ENCODE measurements at regions not wholly inside any gene's neighbourhood (a gene's known extent, or its start where the extent isn't known, plus 50 kb on each side); places are given as distances from the start of the nearest gene placed in this dataset.
"Not testable (repeated sequence)": the region's sequence is repeated elsewhere in the genome, so short reads cannot be mapped to it uniquely, and the experiment has no call there.

DNA sequence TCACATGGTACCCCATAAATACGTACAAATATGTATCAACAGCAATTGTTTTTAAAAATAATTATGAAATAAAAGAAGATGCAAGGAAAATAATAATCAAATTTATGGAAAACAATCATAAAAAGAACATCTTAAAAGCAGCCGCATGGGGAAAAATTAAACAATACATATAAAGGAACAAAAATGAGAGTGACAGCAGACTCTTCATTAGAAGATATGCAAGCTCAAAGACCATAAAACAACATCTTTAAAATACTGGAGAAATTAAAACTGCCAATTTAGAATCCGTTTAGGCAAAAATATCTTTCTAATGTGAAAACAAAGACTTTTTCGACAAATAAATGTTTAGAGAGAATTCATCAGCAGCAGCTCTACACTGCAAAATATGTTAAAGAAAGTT, 190.6 kb upstream of the C11orf58 start:
- no peak overlapping the region for H3K27ac ChIP-seq (ENCODE audit: low read depth in 2 of 2, low read length in 1 of 2)
- H3K4me3 ChIP-seq (ENCODE audit: low read depth in 1 of 2, low read length in 2 of 2), result no peak overlapping the region
- peaks cover 0 to 3% of the 10 kb centered on the region in 2 donors for H3K9me3 ChIP-seq (ENCODE audit: control insufficient read depth in 2 of 2, insufficient read depth in 1 of 2, low read depth in 1 of 2, low read length in 1 of 2)
- no peaks in the 10 kb centered on the region for H3K36me3 ChIP-seq (ENCODE audit: control insufficient read depth in 2 of 2, insufficient read depth in 2 of 2, low read length in 1 of 2)
- H3K4me1 ChIP-seq (ENCODE audit: control insufficient read depth in 2 of 2, insufficient read depth in 2 of 2, low read length in 1 of 2), result no peaks in the 10 kb centered on the region
- WGBS, 2 donors, result 92 to 95% methylated on average over 4 of the region's 4 CpGs
- no peaks in the 10 kb centered on the region for H3K27me3 ChIP-seq (ENCODE audit: control insufficient read depth in 1 of 2, insufficient read depth in 2 of 2, low read length in 2 of 2)

DNA sequence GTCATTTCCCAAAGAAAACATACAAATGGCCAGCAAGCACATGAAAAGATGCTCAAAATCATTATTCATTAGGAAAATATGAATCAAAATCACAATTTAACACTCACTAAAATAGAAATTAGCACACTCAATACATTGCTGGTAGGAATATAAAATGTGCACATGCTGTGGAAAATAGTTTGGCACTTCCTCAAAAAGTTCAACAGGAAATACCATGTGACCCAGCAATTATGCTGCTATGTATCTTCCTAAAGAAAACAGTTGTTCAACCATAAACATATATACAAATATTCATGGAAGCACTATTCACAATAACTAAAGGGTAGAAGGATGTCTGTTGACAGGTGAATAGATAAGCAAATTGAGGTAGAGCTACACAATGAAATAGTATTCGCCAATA, 187.3 kb upstream of the SOX6 start:
- Histone ChIP-seq H3K4me3 (ENCODE audit: low read depth in 1 of 2, low read length in 2 of 2) (no peak overlapping the region), H3K27ac (ENCODE audit: low read depth in 2 of 2, low read length in 1 of 2) (no peak overlapping the region), H3K27me3 (ENCODE audit: control insufficient read depth in 1 of 2, insufficient read depth in 2 of 2, low read length in 2 of 2) (no peaks in the 10 kb centered on the region), H3K9me3 (ENCODE audit: control insufficient read depth in 2 of 2, insufficient read depth in 1 of 2, low read depth in 1 of 2, low read length in 1 of 2) (peaks cover 0 to 3% of the 10 kb centered on the region in 2 donors), H3K4me1 (ENCODE audit: control insufficient read depth in 2 of 2, insufficient read depth in 2 of 2, low read length in 1 of 2) (no peaks in the 10 kb centered on the region), H3K36me3 (ENCODE audit: control insufficient read depth in 2 of 2, insufficient read depth in 2 of 2, low read length in 1 of 2) (no peaks in the 10 kb centered on the region)
- 95% methylated on average over 1 of the region's 1 CpG for WGBS, 2 donors

DNA sequence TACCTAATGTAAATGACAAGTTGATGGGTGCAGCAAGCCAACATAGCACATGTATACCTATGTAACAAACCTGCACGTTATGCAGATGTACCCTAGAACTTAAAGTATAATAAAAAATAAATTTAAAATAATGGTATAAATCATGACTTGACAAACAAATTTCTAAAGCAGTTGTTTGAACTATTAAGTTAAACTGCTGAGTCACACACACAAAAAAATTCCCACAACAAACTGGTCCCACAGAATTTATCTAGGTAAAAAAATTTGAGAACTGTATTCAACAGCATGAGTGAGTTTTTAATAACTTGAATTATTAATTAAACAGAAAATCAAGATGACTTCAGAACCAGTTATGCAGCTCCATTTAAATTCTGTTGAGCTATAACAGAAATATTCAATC, 186.0 kb upstream of the SOX6 start:
- Histone ChIP-seq H3K27me3 (ENCODE audit: control insufficient read depth in 1 of 2, insufficient read depth in 2 of 2, low read length in 2 of 2) (no peaks in the 10 kb centered on the region), H3K4me3 (ENCODE audit: low read depth in 1 of 2, low read length in 2 of 2) (no peak overlapping the region), H3K4me1 (ENCODE audit: control insufficient read depth in 2 of 2, insufficient read depth in 2 of 2, low read length in 1 of 2) (no peaks in the 10 kb centered on the region), H3K27ac (ENCODE audit: low read depth in 2 of 2, low read length in 1 of 2) (no peak overlapping the region), H3K36me3 (ENCODE audit: control insufficient read depth in 2 of 2, insufficient read depth in 2 of 2, low read length in 1 of 2) (no peaks in the 10 kb centered on the region), H3K9me3 (ENCODE audit: control insufficient read depth in 2 of 2, insufficient read depth in 1 of 2, low read depth in 1 of 2, low read length in 1 of 2) (peaks cover 0 to 3% of the 10 kb centered on the region in 2 donors)
- 91 to 97% methylated on average over 1 of the region's 1 CpG for WGBS, 2 donors

DNA sequence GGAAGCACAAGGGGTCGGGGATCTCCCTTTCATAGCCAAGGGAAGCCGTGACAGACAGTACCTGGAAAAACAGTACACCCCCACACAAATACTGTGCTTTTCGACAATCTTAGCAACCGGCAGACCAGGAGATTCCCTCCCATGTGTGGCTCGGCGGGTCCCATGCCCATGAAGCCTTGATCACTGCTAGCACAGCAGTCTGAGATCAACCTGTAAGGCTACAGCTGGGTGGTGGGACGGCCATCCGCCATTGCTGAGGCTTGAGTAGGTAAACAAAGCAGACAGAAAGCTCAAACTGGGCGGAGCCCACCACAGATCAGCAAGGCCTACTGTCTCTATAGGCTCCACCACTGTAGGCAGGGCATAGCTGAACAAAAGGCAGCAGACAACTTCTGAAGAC, 180.2 kb upstream of the SOX6 start:
- H3K36me3 ChIP-seq (ENCODE audit: control insufficient read depth in 2 of 2, insufficient read depth in 2 of 2, low read length in 1 of 2), result no peaks in the 10 kb centered on the region
- H3K27me3 ChIP-seq (ENCODE audit: control insufficient read depth in 1 of 2, insufficient read depth in 2 of 2, low read length in 2 of 2), result no peaks in the 10 kb centered on the region
- no peak overlapping the region for H3K4me3 ChIP-seq (ENCODE audit: low read depth in 1 of 2, low read length in 2 of 2)
- H3K4me1 ChIP-seq (ENCODE audit: control insufficient read depth in 2 of 2, insufficient read depth in 2 of 2, low read length in 1 of 2), result no peaks in the 10 kb centered on the region
- 92 to 96% methylated on average over 9 of the region's 9 CpGs for WGBS, 2 donors
- H3K27ac ChIP-seq (ENCODE audit: low read depth in 2 of 2, low read length in 1 of 2), result no peak overlapping the region
- no peaks in the 10 kb centered on the region for H3K9me3 ChIP-seq (ENCODE audit: control insufficient read depth in 2 of 2, insufficient read depth in 1 of 2, low read depth in 1 of 2, low read length in 1 of 2)

DNA sequence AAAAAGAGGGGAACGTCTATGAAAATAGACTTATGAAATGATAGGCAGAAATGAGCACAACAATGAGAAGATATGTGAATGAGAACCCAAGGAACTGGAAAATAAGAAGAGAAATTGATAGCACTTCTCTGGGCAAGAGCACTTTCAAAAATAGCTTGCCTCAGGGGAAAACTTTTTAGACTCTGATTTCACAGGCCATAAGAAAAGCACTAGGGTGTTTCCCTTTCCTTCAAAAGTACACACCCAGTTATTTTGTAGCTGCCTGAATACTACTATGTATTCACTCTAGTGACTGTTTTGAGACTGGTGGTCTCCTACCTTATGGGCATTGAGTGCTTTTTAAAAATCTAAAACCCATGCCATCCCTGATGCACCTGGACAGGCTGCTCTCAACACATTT, 172.3 kb upstream of the SOX6 start:
- no peaks in the 10 kb centered on the region for H3K36me3 ChIP-seq (ENCODE audit: control insufficient read depth in 2 of 2, insufficient read depth in 2 of 2, low read length in 1 of 2)
- 36 to 43% methylated on average over 1 of the region's 1 CpG for WGBS, 2 donors

DNA sequence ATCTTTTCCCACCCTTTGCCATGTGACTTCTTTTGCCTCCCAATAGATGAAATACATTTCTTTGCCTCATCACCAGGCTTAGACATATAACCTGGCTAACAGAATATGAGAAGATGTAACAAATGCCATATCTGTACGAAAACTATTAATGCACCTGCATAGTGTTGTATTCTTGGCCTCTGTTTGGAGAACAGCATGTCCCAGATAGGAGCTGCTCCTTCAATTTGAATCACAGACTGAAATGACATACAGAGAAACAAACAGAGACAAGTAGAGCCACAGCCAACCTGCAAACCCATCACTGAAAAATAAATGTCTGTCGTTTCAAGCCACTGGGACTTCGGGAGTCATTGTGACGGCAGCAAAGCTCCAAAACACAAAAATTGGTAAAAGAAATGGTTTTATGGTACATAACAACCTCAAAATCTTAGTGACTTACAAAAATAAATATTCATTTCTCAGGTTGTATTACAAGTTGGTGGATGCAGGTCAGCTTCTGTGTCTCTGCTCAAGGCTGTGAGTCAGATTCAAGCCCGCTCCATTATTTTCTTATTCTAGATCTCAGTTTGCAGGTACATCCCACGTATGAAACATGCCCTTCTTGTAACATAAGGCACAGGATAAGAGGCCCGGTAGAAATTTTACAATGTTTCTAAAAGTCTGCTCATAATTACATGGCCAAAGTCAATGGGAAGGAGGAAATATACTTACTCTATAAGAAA, 171.3 kb upstream of the SOX6 start:
- H3K9me3 ChIP-seq (ENCODE audit: control insufficient read depth in 2 of 2, insufficient read depth in 1 of 2, low read depth in 1 of 2, low read length in 1 of 2), result no peaks in the 10 kb centered on the region
- no peaks in the 10 kb centered on the region for H3K27me3 ChIP-seq (ENCODE audit: control insufficient read depth in 1 of 2, insufficient read depth in 2 of 2, low read length in 2 of 2)
- H3K27ac ChIP-seq (ENCODE audit: low read depth in 2 of 2, low read length in 1 of 2), result no peak overlapping the region
- no peaks in the 10 kb centered on the region for H3K36me3 ChIP-seq (ENCODE audit: control insufficient read depth in 2 of 2, insufficient read depth in 2 of 2, low read length in 1 of 2)
- 87 to 88% methylated on average over 7 of the region's 7 CpGs for WGBS, 2 donors
- no peak overlapping the region for H3K4me3 ChIP-seq (ENCODE audit: low read depth in 1 of 2, low read length in 2 of 2)
- H3K4me1 ChIP-seq (ENCODE audit: control insufficient read depth in 2 of 2, insufficient read depth in 2 of 2, low read length in 1 of 2), result no peaks in the 10 kb centered on the region

More for the DNA sequence above, 172.3 kb upstream of the SOX6 start:
- Histone ChIP-seq H3K27ac (ENCODE audit: low read depth in 2 of 2, low read length in 1 of 2) (no peak overlapping the region), H3K27me3 (ENCODE audit: control insufficient read depth in 1 of 2, insufficient read depth in 2 of 2, low read length in 2 of 2) (no peaks in the 10 kb centered on the region), H3K4me1 (ENCODE audit: control insufficient read depth in 2 of 2, insufficient read depth in 2 of 2, low read length in 1 of 2) (no peaks in the 10 kb centered on the region), H3K9me3 (ENCODE audit: control insufficient read depth in 2 of 2, insufficient read depth in 1 of 2, low read depth in 1 of 2, low read length in 1 of 2) (no peaks in the 10 kb centered on the region), H3K4me3 (ENCODE audit: low read depth in 1 of 2, low read length in 2 of 2) (no peak overlapping the region)

DNA sequence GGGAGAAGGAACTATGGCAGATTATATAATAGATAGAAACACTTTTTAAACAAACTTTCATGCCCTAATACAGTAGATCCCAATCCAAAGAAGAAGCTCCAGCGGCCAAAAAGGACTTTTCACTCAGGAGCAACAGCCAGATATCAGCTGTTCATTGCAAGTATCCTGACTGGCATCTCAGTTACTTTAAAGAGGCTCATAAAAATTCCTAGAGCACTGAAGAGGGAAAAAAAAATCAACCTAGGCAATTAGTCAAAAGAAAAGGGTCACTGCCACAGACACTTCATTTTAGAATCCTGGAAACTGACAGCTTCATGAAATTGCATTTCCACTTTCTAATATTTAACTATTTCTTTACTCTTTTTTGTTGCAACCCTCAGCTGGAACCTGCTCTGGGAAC, 170.6 kb upstream of the SOX6 start:
- H3K4me3 ChIP-seq (ENCODE audit: low read depth in 1 of 2, low read length in 2 of 2), result no peak overlapping the region
- H3K9me3 ChIP-seq (ENCODE audit: control insufficient read depth in 2 of 2, insufficient read depth in 1 of 2, low read depth in 1 of 2, low read length in 1 of 2), result no peaks in the 10 kb centered on the region
- WGBS, 2 donors, result 81 to 90% methylated on average over 1 of the region's 1 CpG
- H3K4me1 ChIP-seq (ENCODE audit: control insufficient read depth in 2 of 2, insufficient read depth in 2 of 2, low read length in 1 of 2), result no peaks in the 10 kb centered on the region
- no peak overlapping the region for H3K27ac ChIP-seq (ENCODE audit: low read depth in 2 of 2, low read length in 1 of 2)
- no peaks in the 10 kb centered on the region for H3K36me3 ChIP-seq (ENCODE audit: control insufficient read depth in 2 of 2, insufficient read depth in 2 of 2, low read length in 1 of 2)
- no peaks in the 10 kb centered on the region for H3K27me3 ChIP-seq (ENCODE audit: control insufficient read depth in 1 of 2, insufficient read depth in 2 of 2, low read length in 2 of 2)

DNA sequence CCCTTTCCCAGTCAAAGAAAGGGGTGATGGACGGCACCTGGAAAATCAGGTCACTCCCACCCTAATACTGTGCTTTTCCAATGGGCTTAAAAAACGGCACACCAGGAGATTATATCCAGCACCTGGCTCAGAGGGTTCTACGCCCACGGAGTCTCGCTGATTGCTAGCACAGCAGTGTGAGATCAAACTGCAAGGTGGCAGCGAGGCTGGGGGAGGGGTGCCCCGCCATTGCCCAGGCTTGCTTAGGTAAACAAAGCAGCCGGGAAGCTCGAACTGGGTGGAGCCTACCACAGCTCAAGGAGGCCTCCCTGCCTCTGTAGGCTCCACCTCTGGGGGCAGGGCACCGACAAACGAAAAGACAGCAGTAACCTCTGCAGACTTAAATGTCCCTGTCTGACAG, 164.4 kb upstream of the SOX6 start:
- H3K9me3 ChIP-seq (ENCODE audit: control insufficient read depth in 2 of 2, insufficient read depth in 1 of 2, low read depth in 1 of 2, low read length in 1 of 2); H3K27me3 ChIP-seq (ENCODE audit: control insufficient read depth in 1 of 2, insufficient read depth in 2 of 2, low read length in 2 of 2); H3K4me3 ChIP-seq (ENCODE audit: low read depth in 1 of 2, low read length in 2 of 2); H3K27ac ChIP-seq (ENCODE audit: low read depth in 2 of 2, low read length in 1 of 2); H3K36me3 ChIP-seq (ENCODE audit: control insufficient read depth in 2 of 2, insufficient read depth in 2 of 2, low read length in 1 of 2); H3K4me1 ChIP-seq (ENCODE audit: control insufficient read depth in 2 of 2, insufficient read depth in 2 of 2, low read length in 1 of 2): not testable (repeated sequence)
- WGBS, 2 donors, result 90 to 96% methylated on average over 11 of the region's 11 CpGs

DNA sequence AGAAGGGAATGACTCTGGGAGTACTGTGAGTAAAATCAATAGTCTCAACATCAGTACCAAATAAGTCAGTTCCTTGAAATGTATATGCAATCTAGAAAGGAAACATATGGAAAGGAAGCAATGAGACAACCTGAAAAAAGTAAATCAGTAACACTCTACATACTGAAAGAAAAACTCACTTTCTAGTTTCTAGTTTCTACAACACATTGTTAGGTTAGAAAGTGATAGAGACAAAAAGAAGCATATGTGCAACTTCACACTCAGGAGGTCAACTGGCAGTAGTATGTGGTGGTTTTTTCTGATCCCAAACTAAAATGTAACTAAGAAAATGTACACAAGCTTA, 156.5 kb upstream of the SOX6 start:
- Histone ChIP-seq H3K36me3 (ENCODE audit: control insufficient read depth in 2 of 2, insufficient read depth in 2 of 2, low read length in 1 of 2) (no peaks in the 10 kb centered on the region), H3K4me3 (ENCODE audit: low read depth in 1 of 2, low read length in 2 of 2) (no peak overlapping the region), H3K27ac (ENCODE audit: low read depth in 2 of 2, low read length in 1 of 2) (no peak overlapping the region), H3K27me3 (ENCODE audit: control insufficient read depth in 1 of 2, insufficient read depth in 2 of 2, low read length in 2 of 2) (no peaks in the 10 kb centered on the region), H3K4me1 (ENCODE audit: control insufficient read depth in 2 of 2, insufficient read depth in 2 of 2, low read length in 1 of 2) (no peaks in the 10 kb centered on the region), H3K9me3 (ENCODE audit: control insufficient read depth in 2 of 2, insufficient read depth in 1 of 2, low read depth in 1 of 2, low read length in 1 of 2) (no peaks in the 10 kb centered on the region)

DNA sequence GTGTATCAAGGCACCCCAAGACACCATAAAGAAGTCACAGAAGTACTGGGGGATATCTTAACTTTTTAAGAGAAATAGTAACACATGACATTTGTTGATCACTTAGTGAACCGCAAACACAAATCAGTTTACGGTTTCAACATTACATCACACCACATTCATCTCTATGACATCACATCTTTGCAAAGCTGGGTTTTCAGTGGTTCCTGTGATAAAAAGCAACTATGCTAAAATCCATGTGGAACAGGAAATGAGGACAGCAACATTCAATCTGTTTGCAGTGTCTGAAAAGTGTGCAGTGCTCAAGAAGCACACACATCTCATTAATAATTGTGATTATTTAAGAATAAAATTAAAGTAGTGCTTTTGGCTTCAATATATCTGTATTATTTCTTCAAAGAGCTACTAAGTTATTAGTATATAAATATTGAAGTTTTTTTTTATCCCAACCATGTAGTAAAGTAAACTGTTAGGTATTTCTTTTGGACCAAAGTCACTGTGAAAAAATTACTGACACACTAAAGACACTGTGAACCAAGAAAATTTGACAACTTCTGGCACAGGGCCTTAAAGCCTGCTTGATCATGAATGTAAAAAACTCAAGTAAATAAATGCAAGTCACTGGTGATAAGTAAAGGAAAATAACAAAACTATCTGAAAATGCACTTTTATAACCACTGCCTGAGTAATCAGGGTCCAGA, 156.0 kb upstream of the SOX6 start:
- Histone ChIP-seq H3K27ac (ENCODE audit: low read depth in 2 of 2, low read length in 1 of 2) (no peak overlapping the region), H3K4me1 (ENCODE audit: control insufficient read depth in 2 of 2, insufficient read depth in 2 of 2, low read length in 1 of 2) (no peaks in the 10 kb centered on the region), H3K4me3 (ENCODE audit: low read depth in 1 of 2, low read length in 2 of 2) (no peak overlapping the region), H3K9me3 (ENCODE audit: control insufficient read depth in 2 of 2, insufficient read depth in 1 of 2, low read depth in 1 of 2, low read length in 1 of 2) (no peaks in the 10 kb centered on the region), H3K27me3 (ENCODE audit: control insufficient read depth in 1 of 2, insufficient read depth in 2 of 2, low read length in 2 of 2) (no peaks in the 10 kb centered on the region), H3K36me3 (ENCODE audit: control insufficient read depth in 2 of 2, insufficient read depth in 2 of 2, low read length in 1 of 2) (no peaks in the 10 kb centered on the region)
- WGBS, 2 donors, result 83 to 93% methylated on average over 2 of the region's 2 CpGs

All from esophagus (tissue), 2 donors.